ENCODE measurements at regions not wholly inside any gene's neighbourhood (a gene's known extent, or its start where the extent isn't known, plus 50 kb on each side); places are given as distances from the start of the nearest gene placed in this dataset.

GRCh38 chr4:55270481-55270880 is 75.6 kb upstream of the SRD5A3 start:
- TF ChIP-seq POLR2A (IDR thresholded peaks at IDR 0.05) = no peak
- no peak for TF ChIP-seq CTCF (IDR thresholded peaks at IDR 0.05)
